IMR-90 (cell line): ENCODE measurements at regions not wholly inside any gene's neighbourhood (a gene's known extent, or its start where the extent isn't known, plus 50 kb on each side); places are given as distances from the start of the nearest gene placed in this dataset.

ENCODE experiments used
- ATAC-seq: fragments of 200-7000 bp; cut with Tn5 transposase; 2 replicates; pipeline ENCODE4 v1.9.1; 2020; ENCODE audit warnings: low read depth, mild to moderate bottlenecking, moderate library complexity
- BruUV-seq: library from RNA; stranded (reverse); fragments of 400-500 nt; replicated peaks from 2 replicates; lab custom pipeline; 2021; lab: Mats Ljungman, UMichigan
- CTCF ChIA-PET: fragments of 300-600 bp; formaldehyde crosslinking; extraction: SDS; loops from one replicate; lab custom pipeline; 2021; ENCODE audit warnings: antibody characterized with exemption; lab: Yijun Ruan, JAX
- POLR2A ChIA-PET: fragments of 300-600 bp; sonication (Branson Sonifier 250); formaldehyde crosslinking; loops from one replicate; lab custom pipeline; 2022; ENCODE audit warnings: antibody characterized with exemption; ENCODE audit not compliant: unreplicated experiment; lab: Charles Lee
- DNase-seq: peaks from one replicate; pipeline ENCODE4 v3.0.0; 2013
- H2AFZ ChIP-seq: replicated peaks from 2 replicates; pipeline ENCODE3; 2013; ENCODE audit warnings: low read length, mild to moderate bottlenecking; ENCODE audit not compliant: poor library complexity
- H2AK5ac ChIP-seq: 2 replicates; pipeline ENCODE4 v1.6.1; 2013; ENCODE audit warnings: low read depth, low read length, inconsistent platforms
- H2AK9ac ChIP-seq: replicated peaks from 2 replicates; pipeline ENCODE3; 2013; ENCODE audit warnings: mild to moderate bottlenecking, low read depth, low read length, moderate library complexity; ENCODE audit not compliant: poor library complexity
- H2BK120ac ChIP-seq: 2 replicates; pipeline ENCODE4 v1.6.1; 2013; ENCODE audit warnings: low read depth, low read length, inconsistent platforms
- H2BK15ac ChIP-seq: 3 replicates; pipeline ENCODE4 v1.6.1; 2013; ENCODE audit warnings: low read depth, low read length, inconsistent platforms
- H2BK20ac ChIP-seq: 2 replicates; pipeline ENCODE4 v1.6.1; 2013; ENCODE audit warnings: low read depth, mild to moderate bottlenecking, inconsistent platforms, low read length, moderate library complexity
- H2BK5ac ChIP-seq: 2 replicates; pipeline ENCODE4 v1.6.1; 2013; ENCODE audit warnings: mild to moderate bottlenecking, low read depth, low read length, inconsistent platforms; ENCODE audit not compliant: poor library complexity, severe bottlenecking
- H3K14ac ChIP-seq: replicated peaks from 2 replicates; pipeline ENCODE4 v1.6.1; 2013; ENCODE audit warnings: low read depth, low read length, inconsistent platforms
- H3K18ac ChIP-seq: 2 replicates; pipeline ENCODE4 v1.6.1; 2013; ENCODE audit warnings: low read depth, low read length, control low read depth
- H3K23ac ChIP-seq: 2 replicates; pipeline ENCODE4 v1.6.1; 2013; ENCODE audit warnings: low read depth, low read length, inconsistent platforms
- H3K27ac ChIP-seq: 2 replicates; pipeline ENCODE4 v1.5.1; 2013; ENCODE audit warnings: mild to moderate bottlenecking, control low read depth, low read length; ENCODE audit not compliant: insufficient read depth
- H3K27me3 ChIP-seq: 2 replicates; pipeline ENCODE4 v1.6.1; 2013; ENCODE audit warnings: low read length; ENCODE audit not compliant: control insufficient read depth, insufficient read depth
- H3K36me3 ChIP-seq: 2 replicates; pipeline ENCODE4 v1.6.1; 2013; ENCODE audit warnings: low read length, mixed read lengths; ENCODE audit not compliant: control insufficient read depth, insufficient read depth
- H3K4ac ChIP-seq: 2 replicates; pipeline ENCODE4 v1.6.1; 2013; ENCODE audit warnings: low read depth, low read length, inconsistent platforms
- H3K4me1 ChIP-seq: 2 replicates; pipeline ENCODE4 v1.6.1; 2013; ENCODE audit warnings: low read length, mixed read lengths; ENCODE audit not compliant: control insufficient read depth, insufficient read depth
- H3K4me2 ChIP-seq: 2 replicates; pipeline ENCODE4 v1.6.1; 2013; ENCODE audit warnings: low read depth, mild to moderate bottlenecking, control low read depth, low read length, moderate library complexity
- H3K4me3 ChIP-seq: 2 replicates; pipeline ENCODE4 v1.5.1; 2013; ENCODE audit warnings: low read depth, mild to moderate bottlenecking, control low read depth, low read length, moderate library complexity; ENCODE audit not compliant: insufficient read depth
- H3K56ac ChIP-seq: 2 replicates; pipeline ENCODE4 v1.6.1; 2013; ENCODE audit warnings: low read length, inconsistent platforms; ENCODE audit not compliant: insufficient read depth; ENCODE audit errors: extremely low read depth
- H3K79me1 ChIP-seq, 2 experiments: 2 replicates each; pipeline ENCODE4 v1.6.1; 2013; ENCODE audit warnings: low read length in 2 of 2, inconsistent platforms in 1 of 2, low read depth in 1 of 2
- H3K9ac ChIP-seq: 2 replicates; pipeline ENCODE4 v1.6.1; 2013; ENCODE audit warnings: low read depth, low read length, control low read depth
- H3K9me1 ChIP-seq: 2 replicates; pipeline ENCODE4 v1.6.1; 2013; ENCODE audit warnings: low read length, inconsistent platforms; ENCODE audit not compliant: insufficient read depth
- H3K9me3 ChIP-seq: 2 replicates; pipeline ENCODE4 v1.6.1; 2013; ENCODE audit warnings: low read length; ENCODE audit not compliant: control insufficient read depth, insufficient read depth
- H4K20me1 ChIP-seq: 2 replicates; pipeline ENCODE4 v1.6.1; 2013; ENCODE audit warnings: low read length, inconsistent platforms; ENCODE audit not compliant: insufficient read depth
- H4K5ac ChIP-seq: 2 replicates; pipeline ENCODE4 v1.6.1; 2013; ENCODE audit warnings: mild to moderate bottlenecking, low read depth, low read length, control low read depth
- H4K8ac ChIP-seq, 2 experiments: 2 replicates each; pipeline ENCODE4 v1.6.1; 2013; ENCODE audit warnings: low read depth in 2 of 2, low read length in 2 of 2, control low read depth in 1 of 2, inconsistent platforms in 1 of 2
- H4K91ac ChIP-seq: 2 replicates; pipeline ENCODE4 v1.6.1; 2013; ENCODE audit warnings: low read depth, low read length, inconsistent platforms; ENCODE audit not compliant: insufficient read depth
- BHLHE40 ChIP-seq: fragments of 150-350 bp; IDR thresholded peaks from 2 replicates; pipeline ENCODE4 v1.6.1; 2016; ENCODE audit warnings: mild to moderate bottlenecking, low read depth, low read length
- CEBPB ChIP-seq: IDR thresholded peaks from 2 replicates; pipeline ENCODE4 v1.6.1; 2012; ENCODE audit warnings: low read depth, low read length, improper control_type of control experiment
- CHD1 ChIP-seq: IDR thresholded peaks from 2 replicates; pipeline ENCODE4 v1.6.1; 2012; ENCODE audit warnings: low read depth, low read length, improper control_type of control experiment
- CTCF ChIP-seq: conservative IDR thresholded peaks from 2 replicates; pipeline ENCODE4 v1.5.1; 2012; ENCODE audit warnings: mild to moderate bottlenecking, low read depth, low read length, improper control_type of control experiment
- ELK1 ChIP-seq: fragments of 150-350 bp; IDR thresholded peaks from 2 replicates; pipeline ENCODE4 v1.6.1; 2016; ENCODE audit warnings: low read depth, mild to moderate bottlenecking, low read length, moderate library complexity, borderline replicate concordance
- FOS ChIP-seq: fragments of 150-350 bp; IDR thresholded peaks from 2 replicates; pipeline ENCODE4 v1.6.1; 2016; ENCODE audit warnings: low read depth, low read length
- MAZ ChIP-seq: IDR thresholded peaks from 2 replicates; pipeline ENCODE4 v1.6.1; 2012; ENCODE audit warnings: low read depth, mild to moderate bottlenecking, low read length, improper control_type of control experiment, moderate library complexity, borderline replicate concordance
- MXI1 ChIP-seq: IDR thresholded peaks from 2 replicates; pipeline ENCODE4 v1.6.1; 2012; ENCODE audit warnings: low read depth, mild to moderate bottlenecking, low read length, moderate library complexity, borderline replicate concordance
- NFE2L2 ChIP-seq: fragments of 150-350 bp; IDR thresholded peaks from 2 replicates; pipeline ENCODE4 v1.6.1; 2016; ENCODE audit warnings: low read depth, mild to moderate bottlenecking, low read length
- POLR2A ChIP-seq: IDR thresholded peaks from 2 replicates; pipeline ENCODE4 v1.6.1; 2012; ENCODE audit warnings: mild to moderate bottlenecking, low read depth, low read length
- RAD21 ChIP-seq: IDR thresholded peaks from 2 replicates; pipeline ENCODE4 v1.6.1; 2012; ENCODE audit warnings: low read length, improper control_type of control experiment
- RFX5 ChIP-seq: IDR thresholded peaks from 2 replicates; pipeline ENCODE4 v1.8.0; 2012; ENCODE audit warnings: low read depth, mild to moderate bottlenecking, low read length, moderate library complexity
- SMC3 ChIP-seq: fragments of 150-350 bp; IDR thresholded peaks from 2 replicates; pipeline ENCODE4 v1.6.1; 2016; ENCODE audit warnings: low read depth, mild to moderate bottlenecking, antibody characterized with exemption, low read length, moderate library complexity
- USF2 ChIP-seq: fragments of 150-350 bp; IDR thresholded peaks from 2 replicates; pipeline ENCODE4 v1.6.1; 2017; ENCODE audit warnings: mild to moderate bottlenecking, antibody characterized with exemption, low read length, low read depth
- WGBS, 2 experiments: methylation state at CpG; one replicate each; pipeline versions ENCODE4 v1.1.5 to v1.1.7; 2013; ENCODE audit warnings: missing lambda C conversion rate in 2 of 2; ENCODE audit not compliant: insufficient read length in 1 of 2; ENCODE audit errors: extremely low coverage in 2 of 2; 5-methylcytosine and 5-hydroxymethylcytosine counted together
- dilution Hi-C: fragments of 300-500 bp; cut with HindIII; formaldehyde crosslinking; loops from one replicate; pipeline ENCODE4 v1.14.3; 2018; ENCODE audit warnings: low sequenced_read_pairs; ENCODE audit not compliant: unreplicated experiment
- in situ Hi-C: fragments of 300-500 bp; cut with MboI; formaldehyde crosslinking; loops from 3 replicates; pipeline ENCODE4 v1.14.3; 2019; ENCODE audit warnings: low sequenced_read_pairs, inconsistent platforms, mixed read lengths
- intact Hi-C: fragments of 100-400 bp; cut with micrococcal nuclease; formaldehyde crosslinking; loops from 2 replicates; pipeline ENCODE4 v1.10.0; 2022

GRCh38 chr18:76263046-76264005 lies 231.7 kb downstream of the ZNF516 start:
- H3K27me3 ChIP-seq, result peaks cover 2% of the 10 kb centered on the region; the same call in 1 of the 2 replicates
- H2BK5ac ChIP-seq, result no peak overlapping the region
- no peak overlapping the region for H2AK5ac ChIP-seq
- H3K4me3 ChIP-seq, result no peak overlapping the region
- H2AFZ ChIP-seq, result no peak overlapping the region
- no peaks in the 10 kb centered on the region for H3K9me3 ChIP-seq
- no TSS peak for BruUV-seq
- H3K23ac ChIP-seq, result no peak overlapping the region
- H3K79me1 ChIP-seq, result no peaks in the 10 kb centered on the region
- intact Hi-C loops (loop anchor here (5.0 kb wide), 1 partner anchor 444 kb away; no protein-coding TSS in a partner anchor), in situ Hi-C loops (loop anchor here (25.0 kb wide), 1 partner anchor 1601 kb away; no protein-coding TSS in a partner anchor), dilution Hi-C loops (no loop called here)
- no peak overlapping the region for H2BK15ac ChIP-seq
- no CpG with 5 or more reads among the region's 18 CpGs for WGBS, 2 experiments
- no peak overlapping the region for H2AK9ac ChIP-seq
- H3K14ac ChIP-seq, result no peak overlapping the region
- H4K91ac ChIP-seq, result no peak overlapping the region
- no peak overlapping the region for H3K4ac ChIP-seq
- no peak overlapping the region for H3K27ac ChIP-seq
- CTCF ChIA-PET, result no interaction called here
- no peak overlapping the region for H2BK20ac ChIP-seq
- H3K4me2 ChIP-seq, result no peak overlapping the region
- H4K5ac ChIP-seq, result no peak overlapping the region
- H3K4me1 ChIP-seq, result peaks cover 5% of the 10 kb centered on the region
- no peaks in the 10 kb centered on the region for H3K36me3 ChIP-seq
- H3K9ac ChIP-seq, result no peak overlapping the region
- no peak for DNase-seq
- H3K9me1 ChIP-seq, result no peaks in the 10 kb centered on the region
- no peaks in the 10 kb centered on the region for H4K20me1 ChIP-seq
- H2BK120ac ChIP-seq, result no peak overlapping the region
- no peak overlapping the region for H3K18ac ChIP-seq
- H4K8ac ChIP-seq, result no peak overlapping the region
- no peak for ATAC-seq
- no peak overlapping the region for H3K56ac ChIP-seq
- POLR2A ChIA-PET, result no interaction called here
- TF ChIP-seq SMC3 (no peak), CHD1 (no peak), BHLHE40 (no peak), MXI1 (no peak), RFX5 (no peak), NFE2L2 (no peak), FOS (no peak), RAD21 (no peak), CTCF (no peak), POLR2A (no peak), ELK1 (no peak), MAZ (no peak), CEBPB (no peak), USF2 (no peak)
